Esophagus squamous epithelium (tissue), 4 donors: ENCODE measurements at regions not wholly inside any gene's neighbourhood (a gene's known extent, or its start where the extent isn't known, plus 50 kb on each side); places are given as distances from the start of the nearest gene placed in this dataset.

Experiments
- POLR2A ChIP-seq, 4 donors: fragments of 450-650 bp; IDR thresholded peaks; one replicate each; pipeline ENCODE4 v1.6.1; 2017; ENCODE audit warnings: antibody characterized with exemption in 4 of 4, mild to moderate bottlenecking in 4 of 4, moderate library complexity in 3 of 4
- TF ChIP-seq, protein P1 (sequence below), 6 experiments: fragments of 450-650 bp in 4 of 6; fragments of 200-600 bp in 2 of 6; sonication (generic) in 2 of 6; IDR thresholded peaks; one replicate each; pipeline ENCODE4 v1.5.1; 2016 to 2019; ENCODE audit warnings: antibody characterized with exemption in 6 of 6, mild to moderate bottlenecking in 4 of 6, moderate library complexity in 4 of 6

- TF ChIP-seq POLR2A (IDR thresholded peaks at IDR 0.05), result no peak
- TF ChIP-seq, protein P1, sequence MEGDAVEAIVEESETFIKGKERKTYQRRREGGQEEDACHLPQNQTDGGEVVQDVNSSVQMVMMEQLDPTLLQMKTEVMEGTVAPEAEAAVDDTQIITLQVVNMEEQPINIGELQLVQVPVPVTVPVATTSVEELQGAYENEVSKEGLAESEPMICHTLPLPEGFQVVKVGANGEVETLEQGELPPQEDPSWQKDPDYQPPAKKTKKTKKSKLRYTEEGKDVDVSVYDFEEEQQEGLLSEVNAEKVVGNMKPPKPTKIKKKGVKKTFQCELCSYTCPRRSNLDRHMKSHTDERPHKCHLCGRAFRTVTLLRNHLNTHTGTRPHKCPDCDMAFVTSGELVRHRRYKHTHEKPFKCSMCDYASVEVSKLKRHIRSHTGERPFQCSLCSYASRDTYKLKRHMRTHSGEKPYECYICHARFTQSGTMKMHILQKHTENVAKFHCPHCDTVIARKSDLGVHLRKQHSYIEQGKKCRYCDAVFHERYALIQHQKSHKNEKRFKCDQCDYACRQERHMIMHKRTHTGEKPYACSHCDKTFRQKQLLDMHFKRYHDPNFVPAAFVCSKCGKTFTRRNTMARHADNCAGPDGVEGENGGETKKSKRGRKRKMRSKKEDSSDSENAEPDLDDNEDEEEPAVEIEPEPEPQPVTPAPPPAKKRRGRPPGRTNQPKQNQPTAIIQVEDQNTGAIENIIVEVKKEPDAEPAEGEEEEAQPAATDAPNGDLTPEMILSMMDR (IDR thresholded peaks at IDR 0.05), result no peak
Measured at GRCh38 chr5:6145616-6146237, 232.6 kb downstream of the MED10 start.
